HG02973 (cell line): ENCODE measurements at regions not wholly inside any gene's neighbourhood (a gene's known extent, or its start where the extent isn't known, plus 50 kb on each side); places are given as distances from the start of the nearest gene placed in this dataset.
"Not testable (repeated sequence)": the region's sequence is repeated elsewhere in the genome, so short reads cannot be mapped to it uniquely, and the experiment has no call there.

Experiments used
- ATAC-seq: cut with Tn5 transposase; IDR thresholded peaks from one replicate; pipeline ENCODE4 v1.9.1; 2021; ENCODE audit warnings: moderate library complexity; ENCODE audit not compliant: unreplicated experiment

GRCh38 chr6:67920040-67920439 lies 715.0 kb upstream of the ADGRB3 start:
- ATAC-seq: not testable (repeated sequence)

- ATAC-seq: no peak
Measured at GRCh38 chr6:67916399-67916798, 718.7 kb upstream of the ADGRB3 start.

GRCh38 chr6:67914419-67914818 lies 720.7 kb upstream of the ADGRB3 start:
- ATAC-seq: no peak

- no peak for ATAC-seq
Measured at GRCh38 chr6:67909354-67909753, 725.7 kb upstream of the ADGRB3 start.

- no peak for ATAC-seq
Measured at GRCh38 chr6:67908379-67908778, 726.7 kb upstream of the ADGRB3 start.

GRCh38 chr6:67904735-67905134 lies 730.3 kb upstream of the ADGRB3 start:
- ATAC-seq: not testable (repeated sequence)

- ATAC-seq: no peak
Measured at GRCh38 chr6:67898875-67899274, 736.2 kb upstream of the ADGRB3 start.

GRCh38 chr6:67897998-67898607 lies 737.0 kb upstream of the ADGRB3 start:
- no peak for ATAC-seq

- ATAC-seq: no peak
Measured at GRCh38 chr6:67896476-67896875, 738.6 kb upstream of the ADGRB3 start.

GRCh38 chr6:67889682-67889995 lies 745.4 kb upstream of the ADGRB3 start:
- no peak for ATAC-seq

GRCh38 chr6:67888886-67889681 lies 746.0 kb upstream of the ADGRB3 start:
- ATAC-seq: no peak

- ATAC-seq: no peak
Measured at GRCh38 chr6:67888546-67888885, 746.6 kb upstream of the ADGRB3 start.

GRCh38 chr6:67887747-67888545 lies 747.1 kb upstream of the ADGRB3 start:
- ATAC-seq: no peak

- ATAC-seq: no peak
Measured at GRCh38 chr6:67887419-67887746, 747.7 kb upstream of the ADGRB3 start.

- ATAC-seq: no peak
Measured at GRCh38 chr6:67886840-67887292, 748.2 kb upstream of the ADGRB3 start.

GRCh38 chr6:67886036-67886707 lies 748.9 kb upstream of the ADGRB3 start:
- ATAC-seq: no peak

- no peak for ATAC-seq
Measured at GRCh38 chr6:67885081-67886033, 749.7 kb upstream of the ADGRB3 start.

GRCh38 chr6:67884442-67884841 lies 750.6 kb upstream of the ADGRB3 start:
- ATAC-seq: no peak

GRCh38 chr6:67883500-67884366 lies 751.3 kb upstream of the ADGRB3 start:
- no peak for ATAC-seq
